ENCODE measurements at regions not wholly inside any gene's neighbourhood (a gene's known extent, or its start where the extent isn't known, plus 50 kb on each side); places are given as distances from the start of the nearest gene placed in this dataset.

- no peak overlapping the region for H3K9ac ChIP-seq (ENCODE audit: low read depth, low read length)
- H3K27me3 ChIP-seq (ENCODE audit: control insufficient read depth, insufficient read depth, low read length): no peaks in the 10 kb centered on the region
- H3K9me3 ChIP-seq (replicated peaks; ENCODE audit: low read length): peaks cover 3% of the 10 kb centered on the region
- no peaks in the 10 kb centered on the region for H3K4me1 ChIP-seq (ENCODE audit: control insufficient read depth, insufficient read depth, low read length)
- H3K4me2 ChIP-seq (ENCODE audit: low read length): no peak overlapping the region
- no peaks in the 10 kb centered on the region for H3K36me3 ChIP-seq (ENCODE audit: insufficient read depth, low read length)
- no peak overlapping the region for H3K4me3 ChIP-seq (ENCODE audit: low read length)
These were observed 222.7 kb downstream of the BMP7 start for GRCh38 chr20:57043669-57044268.

GRCh38 chr20:57047281-57048026 lies 219.0 kb downstream of the BMP7 start:
- Histone ChIP-seq H3K9me3 (replicated peaks; ENCODE audit: low read length) (no peaks in the 10 kb centered on the region), H3K4me2 (ENCODE audit: low read length) (no peak overlapping the region), H3K9ac (ENCODE audit: low read depth, low read length) (no peak overlapping the region), H3K4me3 (ENCODE audit: low read length) (no peak overlapping the region), H3K36me3 (ENCODE audit: insufficient read depth, low read length) (no peaks in the 10 kb centered on the region), H3K4me1 (ENCODE audit: control insufficient read depth, insufficient read depth, low read length) (no peaks in the 10 kb centered on the region), H3K27me3 (ENCODE audit: control insufficient read depth, insufficient read depth, low read length) (no peaks in the 10 kb centered on the region)

GRCh38 chr20:57048027-57048869 lies 218.2 kb downstream of the BMP7 start:
- H3K36me3 ChIP-seq (ENCODE audit: insufficient read depth, low read length): no peaks in the 10 kb centered on the region
- no peaks in the 10 kb centered on the region for H3K4me1 ChIP-seq (ENCODE audit: control insufficient read depth, insufficient read depth, low read length)
- H3K27me3 ChIP-seq (ENCODE audit: control insufficient read depth, insufficient read depth, low read length): no peaks in the 10 kb centered on the region
- H3K4me2 ChIP-seq (ENCODE audit: low read length): no peak overlapping the region
- H3K9me3 ChIP-seq (replicated peaks; ENCODE audit: low read length): no peaks in the 10 kb centered on the region
- no peak overlapping the region for H3K9ac ChIP-seq (ENCODE audit: low read depth, low read length)
- no peak overlapping the region for H3K4me3 ChIP-seq (ENCODE audit: low read length)

- H3K9ac ChIP-seq (ENCODE audit: low read depth, low read length): no peak overlapping the region
- no peaks in the 10 kb centered on the region for H3K36me3 ChIP-seq (ENCODE audit: insufficient read depth, low read length)
- no peak overlapping the region for H3K4me3 ChIP-seq (ENCODE audit: low read length)
- no peaks in the 10 kb centered on the region for H3K4me1 ChIP-seq (ENCODE audit: control insufficient read depth, insufficient read depth, low read length)
- no peak overlapping the region for H3K4me2 ChIP-seq (ENCODE audit: low read length)
- no peaks in the 10 kb centered on the region for H3K27me3 ChIP-seq (ENCODE audit: control insufficient read depth, insufficient read depth, low read length)
- no peaks in the 10 kb centered on the region for H3K9me3 ChIP-seq (replicated peaks; ENCODE audit: low read length)
These were observed 217.1 kb downstream of the BMP7 start for GRCh38 chr20:57049296-57049695.

GRCh38 chr20:57051096-57051495 lies 215.3 kb downstream of the BMP7 start:
- Histone ChIP-seq H3K27me3 (ENCODE audit: control insufficient read depth, insufficient read depth, low read length) (no peaks in the 10 kb centered on the region), H3K4me1 (ENCODE audit: control insufficient read depth, insufficient read depth, low read length) (no peaks in the 10 kb centered on the region), H3K36me3 (ENCODE audit: insufficient read depth, low read length) (no peaks in the 10 kb centered on the region), H3K9ac (ENCODE audit: low read depth, low read length) (no peak overlapping the region), H3K9me3 (replicated peaks; ENCODE audit: low read length) (no peaks in the 10 kb centered on the region), H3K4me2 (ENCODE audit: low read length) (no peak overlapping the region), H3K4me3 (ENCODE audit: low read length) (no peak overlapping the region)

GRCh38 chr20:57053067-57053466 lies 213.4 kb downstream of the BMP7 start:
- H3K36me3 ChIP-seq (ENCODE audit: insufficient read depth, low read length): no peaks in the 10 kb centered on the region
- H3K4me3 ChIP-seq (ENCODE audit: low read length): no peak overlapping the region
- no peak overlapping the region for H3K4me2 ChIP-seq (ENCODE audit: low read length)
- no peaks in the 10 kb centered on the region for H3K27me3 ChIP-seq (ENCODE audit: control insufficient read depth, insufficient read depth, low read length)
- no peak overlapping the region for H3K9ac ChIP-seq (ENCODE audit: low read depth, low read length)
- no peaks in the 10 kb centered on the region for H3K4me1 ChIP-seq (ENCODE audit: control insufficient read depth, insufficient read depth, low read length)
- no peaks in the 10 kb centered on the region for H3K9me3 ChIP-seq (replicated peaks; ENCODE audit: low read length)

GRCh38 chr20:57053793-57054552 lies 212.5 kb downstream of the BMP7 start:
- H3K4me3 ChIP-seq (ENCODE audit: low read length): no peak overlapping the region

GRCh38 chr20:57055345-57055744 lies 211.1 kb downstream of the BMP7 start:
- Histone ChIP-seq H3K27me3 (ENCODE audit: control insufficient read depth, insufficient read depth, low read length) (no peaks in the 10 kb centered on the region), H3K36me3 (ENCODE audit: insufficient read depth, low read length) (no peaks in the 10 kb centered on the region), H3K4me1 (ENCODE audit: control insufficient read depth, insufficient read depth, low read length) (no peaks in the 10 kb centered on the region), H3K4me3 (ENCODE audit: low read length) (no peak overlapping the region), H3K9ac (ENCODE audit: low read depth, low read length) (no peak overlapping the region), H3K4me2 (ENCODE audit: low read length) (no peak overlapping the region), H3K9me3 (replicated peaks; ENCODE audit: low read length) (no peaks in the 10 kb centered on the region)

More at GRCh38 chr20:57053793-57054552, 212.5 kb downstream of the BMP7 start:
- Histone ChIP-seq H3K9me3 (replicated peaks; ENCODE audit: low read length) (no peaks in the 10 kb centered on the region), H3K4me1 (ENCODE audit: control insufficient read depth, insufficient read depth, low read length) (no peaks in the 10 kb centered on the region), H3K4me2 (ENCODE audit: low read length) (no peak overlapping the region), H3K9ac (ENCODE audit: low read depth, low read length) (no peak overlapping the region), H3K27me3 (ENCODE audit: control insufficient read depth, insufficient read depth, low read length) (no peaks in the 10 kb centered on the region), H3K36me3 (ENCODE audit: insufficient read depth, low read length) (no peaks in the 10 kb centered on the region)

GRCh38 chr20:57056651-57057050 lies 209.8 kb downstream of the BMP7 start:
- Histone ChIP-seq H3K27me3 (ENCODE audit: control insufficient read depth, insufficient read depth, low read length) (no peaks in the 10 kb centered on the region), H3K4me1 (ENCODE audit: control insufficient read depth, insufficient read depth, low read length) (no peaks in the 10 kb centered on the region), H3K9me3 (replicated peaks; ENCODE audit: low read length) (no peaks in the 10 kb centered on the region), H3K4me3 (ENCODE audit: low read length) (no peak overlapping the region), H3K4me2 (ENCODE audit: low read length) (no peak overlapping the region), H3K9ac (ENCODE audit: low read depth, low read length) (no peak overlapping the region), H3K36me3 (ENCODE audit: insufficient read depth, low read length) (no peaks in the 10 kb centered on the region)

- no peak overlapping the region for H3K4me2 ChIP-seq (ENCODE audit: low read length)
- no peaks in the 10 kb centered on the region for H3K27me3 ChIP-seq (ENCODE audit: control insufficient read depth, insufficient read depth, low read length)
- no peaks in the 10 kb centered on the region for H3K36me3 ChIP-seq (ENCODE audit: insufficient read depth, low read length)
- H3K9me3 ChIP-seq (replicated peaks; ENCODE audit: low read length): no peaks in the 10 kb centered on the region
- no peaks in the 10 kb centered on the region for H3K4me1 ChIP-seq (ENCODE audit: control insufficient read depth, insufficient read depth, low read length)
- no peak overlapping the region for H3K4me3 ChIP-seq (ENCODE audit: low read length)
- no peak overlapping the region for H3K9ac ChIP-seq (ENCODE audit: low read depth, low read length)
These were observed 207.3 kb downstream of the BMP7 start for GRCh38 chr20:57059055-57059596.

Measured in skeletal muscle satellite cell (primary cell).